ENCODE measurements at regions not wholly inside any gene's neighbourhood (a gene's known extent, or its start where the extent isn't known, plus 50 kb on each side); places are given as distances from the start of the nearest gene placed in this dataset.

DNA sequence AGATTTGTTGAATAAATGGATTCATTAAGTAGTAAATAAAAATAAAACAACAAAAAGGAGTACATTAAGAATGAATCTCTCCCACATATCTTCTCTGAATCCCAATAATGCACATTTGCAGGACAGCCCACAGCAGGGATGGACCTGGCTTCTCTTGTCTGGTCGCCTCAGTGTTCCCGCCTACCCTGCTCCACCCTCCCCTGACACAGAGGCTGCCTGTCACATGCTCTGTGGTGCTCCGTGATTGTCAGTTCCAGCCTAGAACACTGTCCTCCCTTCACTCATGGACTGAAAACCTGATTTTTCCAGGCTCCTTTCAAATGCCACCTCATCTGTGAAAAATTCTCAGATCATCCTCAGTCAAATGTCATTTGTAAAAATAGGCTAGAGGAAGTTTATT, 94.5 kb upstream of the GPR12 start:
- TF ChIP-seq FOXK2 (IDR thresholded peaks at IDR 0.05) (no peak), FOXM1 (IDR thresholded peaks at IDR 0.05; ENCODE audit: borderline replicate concordance) (no peak), BHLHE40 (IDR thresholded peaks at IDR 0.05; ENCODE audit: borderline replicate concordance) (no peak), SP1 (IDR thresholded peaks at IDR 0.05) (no peak), LEF1 (IDR thresholded peaks at IDR 0.05; ENCODE audit: borderline replicate concordance) (no peak)
- TF ChIP-seq, protein P1, sequence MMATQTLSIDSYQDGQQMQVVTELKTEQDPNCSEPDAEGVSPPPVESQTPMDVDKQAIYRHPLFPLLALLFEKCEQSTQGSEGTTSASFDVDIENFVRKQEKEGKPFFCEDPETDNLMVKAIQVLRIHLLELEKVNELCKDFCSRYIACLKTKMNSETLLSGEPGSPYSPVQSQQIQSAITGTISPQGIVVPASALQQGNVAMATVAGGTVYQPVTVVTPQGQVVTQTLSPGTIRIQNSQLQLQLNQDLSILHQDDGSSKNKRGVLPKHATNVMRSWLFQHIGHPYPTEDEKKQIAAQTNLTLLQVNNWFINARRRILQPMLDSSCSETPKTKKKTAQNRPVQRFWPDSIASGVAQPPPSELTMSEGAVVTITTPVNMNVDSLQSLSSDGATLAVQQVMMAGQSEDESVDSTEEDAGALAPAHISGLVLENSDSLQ (IDR thresholded peaks at IDR 0.05) = no peak
